H1 (cell line): ENCODE measurements at regions not wholly inside any gene's neighbourhood (a gene's known extent, or its start where the extent isn't known, plus 50 kb on each side); places are given as distances from the start of the nearest gene placed in this dataset.

ENCODE experiments used
- SIN3A ChIP-seq, 2 experiments: IDR thresholded peaks in 1 of 2; conservative IDR thresholded peaks in 1 of 2; 2 replicates each; pipeline ENCODE4 v1.6.1; 2011 to 2012; ENCODE audit warnings: low read length in 2 of 2, improper control_type of control experiment in 1 of 2, low read depth in 1 of 2, mild to moderate bottlenecking in 1 of 2

GRCh38 chr18:61741881-61742454 lies 150.8 kb downstream of the RNF152 start (continued):
- TF ChIP-seq SIN3A (conservative IDR thresholded peaks at IDR 0.05 in 1 of 2, IDR thresholded peaks at IDR 0.05 in 1 of 2; ENCODE audit: low read depth in 1 of 2, low read length in 2 of 2) = no peak
